Amniotic stem cell (primary cell): ENCODE measurements at regions not wholly inside any gene's neighbourhood (a gene's known extent, or its start where the extent isn't known, plus 50 kb on each side); places are given as distances from the start of the nearest gene placed in this dataset.

ENCODE experiments used
- DNase-seq: peaks from one replicate; lab custom pipeline; 2025; lab: John Stamatoyannopoulos, UW

- no peak for DNase-seq
Observed at GRCh38 chr2:71891719-71892422, 255.8 kb downstream of the CYP26B1 start.

GRCh38 chr2:71891155-71891554 lies 256.5 kb downstream of the CYP26B1 start:
- DNase-seq = no peak

- DNase-seq = no peak
Observed at GRCh38 chr2:71889759-71890684, 257.6 kb downstream of the CYP26B1 start.

- DNase-seq = no peak
Observed at GRCh38 chr2:71888751-71889445, 258.8 kb downstream of the CYP26B1 start.

- no peak for DNase-seq
Observed at GRCh38 chr2:71887196-71887595, 260.5 kb downstream of the CYP26B1 start.

- DNase-seq = no peak
Observed at GRCh38 chr2:71886241-71886640, 261.4 kb downstream of the CYP26B1 start.

GRCh38 chr2:71884303-71885042 lies 263.2 kb downstream of the CYP26B1 start:
- no peak for DNase-seq

GRCh38 chr2:71882949-71883472 lies 264.7 kb downstream of the CYP26B1 start:
- DNase-seq = no peak

GRCh38 chr2:71882236-71882946 lies 265.3 kb downstream of the CYP26B1 start:
- no peak for DNase-seq

- no peak for DNase-seq
Observed at GRCh38 chr2:71880846-71881610, 266.6 kb downstream of the CYP26B1 start.

- no peak for DNase-seq
Observed at GRCh38 chr2:71880287-71880686, 267.4 kb downstream of the CYP26B1 start.

GRCh38 chr2:71879509-71880184 lies 268.0 kb downstream of the CYP26B1 start:
- DNase-seq = no peak

GRCh38 chr2:71878626-71879508 lies 268.8 kb downstream of the CYP26B1 start:
- no peak for DNase-seq

- no peak for DNase-seq
Observed at GRCh38 chr2:71877636-71878035, 270.0 kb downstream of the CYP26B1 start.

GRCh38 chr2:71876542-71877451 lies 270.9 kb downstream of the CYP26B1 start:
- no peak for DNase-seq

GRCh38 chr2:71872466-71873051 lies 275.1 kb downstream of the CYP26B1 start:
- DNase-seq = no peak

GRCh38 chr2:71865391-71865965 lies 282.2 kb downstream of the CYP26B1 start:
- no peak for DNase-seq
